Loucy (cell line): ENCODE measurements at regions not wholly inside any gene's neighbourhood (a gene's known extent, or its start where the extent isn't known, plus 50 kb on each side); places are given as distances from the start of the nearest gene placed in this dataset.

Experiments
- H2AFZ ChIP-seq: fragments of 200-600 bp; sonication (generic); 2 replicates; pipeline ENCODE4 v1.6.0; 2016; ENCODE audit warnings: antibody characterized with exemption, mild to moderate bottlenecking, low read length, moderate library complexity
- H3F3A ChIP-seq: fragments of 200-600 bp; 2 replicates; pipeline ENCODE4 v1.6.0; 2016; ENCODE audit warnings: antibody characterized with exemption, low read depth, mild to moderate bottlenecking
- H3K27me3 ChIP-seq: fragments of 200-600 bp; sonication (generic); 2 replicates; pipeline ENCODE4 v1.6.1; 2014; ENCODE audit warnings: low read length, mild to moderate bottlenecking; ENCODE audit not compliant: insufficient read depth, poor library complexity, severe bottlenecking
- H3K36me3 ChIP-seq: fragments of 200-600 bp; sonication (generic); 2 replicates; pipeline ENCODE4 v1.6.1; 2016; ENCODE audit warnings: low read length; ENCODE audit not compliant: insufficient read depth
- H3K4me1 ChIP-seq: fragments of 200-600 bp; sonication (generic); 2 replicates; pipeline ENCODE4 v1.5.1; 2014; ENCODE audit warnings: low read length, mild to moderate bottlenecking; ENCODE audit not compliant: insufficient read depth, poor library complexity, severe bottlenecking
- H3K4me2 ChIP-seq: fragments of 200-600 bp; sonication (generic); 2 replicates; pipeline ENCODE4 v1.6.0; 2014; ENCODE audit warnings: antibody characterized with exemption, low read length, low read depth, mild to moderate bottlenecking; ENCODE audit not compliant: poor library complexity, severe bottlenecking
- H3K4me3 ChIP-seq: fragments of 200-600 bp; sonication (generic); 2 replicates; pipeline ENCODE4 v1.5.1; 2014; ENCODE audit warnings: low read length, mild to moderate bottlenecking, mixed read lengths; ENCODE audit not compliant: poor library complexity, severe bottlenecking
- H3K79me2 ChIP-seq: fragments of 200-600 bp; sonication (generic); 2 replicates; pipeline ENCODE4 v1.6.1; 2014; ENCODE audit warnings: low read length; ENCODE audit not compliant: insufficient read depth
- H3K9ac ChIP-seq: fragments of 200-600 bp; sonication (generic); 2 replicates; pipeline ENCODE4 v1.6.0; 2014; ENCODE audit warnings: mild to moderate bottlenecking, low read depth, low read length, moderate library complexity; ENCODE audit not compliant: poor library complexity, severe bottlenecking
- H3K9me2 ChIP-seq: fragments of 200-600 bp; sonication (generic); replicated peaks from 2 replicates; pipeline ENCODE4 v1.6.1; 2016; ENCODE audit warnings: low read depth, low read length, mixed read lengths
- H3K9me3 ChIP-seq: fragments of 200-600 bp; sonication (generic); 2 replicates; pipeline ENCODE4 v1.6.1; 2014; ENCODE audit warnings: mild to moderate bottlenecking, antibody characterized with exemption, low read length, low read depth; ENCODE audit not compliant: insufficient read depth
- H4K20me1 ChIP-seq: fragments of 200-600 bp; sonication (generic); 2 replicates; pipeline ENCODE4 v1.6.0; 2014; ENCODE audit warnings: antibody characterized with exemption, low read length, mild to moderate bottlenecking; ENCODE audit not compliant: insufficient read depth, poor library complexity, severe bottlenecking
- EZH2phosphoT487 ChIP-seq: fragments of 200-600 bp; IDR thresholded peaks from 2 replicates; pipeline ENCODE4 v1.6.1; 2018; ENCODE audit warnings: antibody characterized with exemption, mild to moderate bottlenecking, moderate library complexity, borderline replicate concordance
- TF ChIP-seq, protein P1 (sequence below): fragments of 200-600 bp; sonication (generic); conservative IDR thresholded peaks from 2 replicates; pipeline ENCODE4 v1.5.1; 2014; ENCODE audit warnings: mild to moderate bottlenecking, antibody characterized with exemption, low read length

DNA sequence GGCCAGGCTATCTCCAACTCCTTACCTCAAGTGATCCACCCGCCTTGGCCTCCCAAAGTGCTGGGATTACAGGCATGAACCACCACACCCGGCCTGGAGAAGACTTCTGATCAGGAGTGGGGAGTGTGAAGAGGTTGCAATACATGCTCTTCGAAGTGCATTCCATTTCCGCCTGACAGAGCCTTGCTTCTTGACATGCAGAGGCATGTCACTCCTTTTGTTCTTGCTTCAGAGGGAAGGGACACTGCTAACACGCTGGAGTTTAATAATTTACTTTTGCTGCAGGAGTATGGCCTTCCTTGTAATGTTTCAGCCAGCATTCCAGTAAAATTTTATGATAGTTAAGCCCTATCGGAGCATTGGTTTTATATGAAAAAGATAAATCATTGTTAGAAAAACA lies 74.9 kb downstream of the SLC25A47 start:
- H3K4me2 ChIP-seq = no peak overlapping the region
- no peak overlapping the region for H3K9ac ChIP-seq
- no peaks in the 10 kb centered on the region for H3F3A ChIP-seq
- H3K9me3 ChIP-seq = no peaks in the 10 kb centered on the region
- no peak overlapping the region for H3K4me3 ChIP-seq
- H3K36me3 ChIP-seq = no peaks in the 10 kb centered on the region
- no peak overlapping the region for H2AFZ ChIP-seq
- no peaks in the 10 kb centered on the region for H3K9me2 ChIP-seq
- H4K20me1 ChIP-seq = no peaks in the 10 kb centered on the region
- H3K27me3 ChIP-seq = no peaks in the 10 kb centered on the region
- H3K4me1 ChIP-seq = peaks cover 37% of the 10 kb centered on the region
- TF ChIP-seq EZH2phosphoT487 = no peak
- TF ChIP-seq, protein P1, sequence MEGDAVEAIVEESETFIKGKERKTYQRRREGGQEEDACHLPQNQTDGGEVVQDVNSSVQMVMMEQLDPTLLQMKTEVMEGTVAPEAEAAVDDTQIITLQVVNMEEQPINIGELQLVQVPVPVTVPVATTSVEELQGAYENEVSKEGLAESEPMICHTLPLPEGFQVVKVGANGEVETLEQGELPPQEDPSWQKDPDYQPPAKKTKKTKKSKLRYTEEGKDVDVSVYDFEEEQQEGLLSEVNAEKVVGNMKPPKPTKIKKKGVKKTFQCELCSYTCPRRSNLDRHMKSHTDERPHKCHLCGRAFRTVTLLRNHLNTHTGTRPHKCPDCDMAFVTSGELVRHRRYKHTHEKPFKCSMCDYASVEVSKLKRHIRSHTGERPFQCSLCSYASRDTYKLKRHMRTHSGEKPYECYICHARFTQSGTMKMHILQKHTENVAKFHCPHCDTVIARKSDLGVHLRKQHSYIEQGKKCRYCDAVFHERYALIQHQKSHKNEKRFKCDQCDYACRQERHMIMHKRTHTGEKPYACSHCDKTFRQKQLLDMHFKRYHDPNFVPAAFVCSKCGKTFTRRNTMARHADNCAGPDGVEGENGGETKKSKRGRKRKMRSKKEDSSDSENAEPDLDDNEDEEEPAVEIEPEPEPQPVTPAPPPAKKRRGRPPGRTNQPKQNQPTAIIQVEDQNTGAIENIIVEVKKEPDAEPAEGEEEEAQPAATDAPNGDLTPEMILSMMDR = no peak
- H3K79me2 ChIP-seq = no peaks in the 10 kb centered on the region

DNA sequence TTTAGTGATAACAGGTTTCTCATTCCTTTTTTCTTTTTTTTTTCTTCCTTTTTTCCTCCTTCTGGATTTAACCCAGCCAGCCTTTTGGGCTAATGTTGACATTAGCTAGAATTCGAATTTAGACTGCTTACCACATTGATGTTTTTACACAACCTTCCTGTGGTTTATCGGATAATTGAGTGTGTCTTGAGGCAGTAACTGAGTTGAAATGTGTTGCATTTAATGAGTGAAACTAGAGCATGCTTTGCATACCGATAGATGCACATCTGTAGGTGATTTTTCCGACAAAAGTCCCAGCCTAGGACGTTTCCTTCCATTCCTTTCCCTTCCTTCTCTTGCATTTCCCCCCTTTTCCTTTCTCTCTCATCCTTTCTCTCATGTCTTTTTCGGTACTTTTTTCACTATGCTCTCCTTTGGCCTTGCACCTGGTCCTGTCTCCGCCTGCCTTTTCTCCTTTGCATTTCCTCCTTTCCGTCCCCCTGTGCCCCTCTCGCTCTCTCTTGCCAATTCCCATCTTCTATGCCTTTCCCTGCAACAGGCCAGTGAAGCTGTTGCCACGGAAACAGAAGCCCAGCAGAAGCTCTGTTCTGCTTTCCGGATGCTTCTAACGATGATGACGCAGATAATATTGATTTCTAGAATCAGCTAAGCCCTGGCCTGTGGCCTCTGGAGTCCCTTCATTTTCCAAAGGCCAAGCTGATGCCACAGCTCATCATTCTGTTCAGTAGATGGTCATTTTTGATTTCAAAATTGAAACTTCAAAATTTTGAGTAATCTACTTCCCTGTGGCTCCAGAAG lies 76.1 kb downstream of the SLC25A47 start:
- Histone ChIP-seq H4K20me1 (no peaks in the 10 kb centered on the region), H3K36me3 (no peaks in the 10 kb centered on the region), H3K9me2 (no peaks in the 10 kb centered on the region), H3K4me1 (peaks cover 46% of the 10 kb centered on the region), H3K9ac (no peak overlapping the region), H3K9me3 (no peaks in the 10 kb centered on the region), H3K27me3 (no peaks in the 10 kb centered on the region), H2AFZ (no peak overlapping the region), H3F3A (no peaks in the 10 kb centered on the region), H3K79me2 (no peaks in the 10 kb centered on the region), H3K4me2 (no peak overlapping the region), H3K4me3 (no peak overlapping the region)
- TF ChIP-seq, protein P1 = no peak
- TF ChIP-seq EZH2phosphoT487 = no peak

DNA sequence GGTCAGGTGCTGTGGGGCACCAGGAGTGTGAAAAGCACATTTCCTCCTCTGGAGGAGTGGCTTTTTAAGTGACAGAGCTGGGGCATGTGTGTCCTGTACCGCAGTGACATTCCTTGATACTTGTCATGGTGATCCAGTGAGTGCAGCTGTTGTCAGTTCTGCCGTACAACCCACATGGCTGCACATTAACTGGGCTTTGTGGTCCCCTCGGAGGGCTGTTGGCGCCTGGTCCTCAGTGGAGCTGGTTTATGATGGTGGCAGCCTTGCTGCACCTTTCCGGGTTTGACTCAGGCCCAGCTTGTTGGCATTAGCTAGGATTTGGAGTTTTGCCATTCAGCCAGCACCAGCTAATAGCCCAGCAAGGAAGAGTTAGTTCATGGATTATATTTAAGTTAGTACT lies 77.0 kb downstream of the SLC25A47 start:
- Histone ChIP-seq H3K4me2 (no peak overlapping the region), H2AFZ (no peak overlapping the region), H3K9ac (no peak overlapping the region), H3K9me2 (no peaks in the 10 kb centered on the region), H4K20me1 (no peaks in the 10 kb centered on the region), H3K4me3 (no peak overlapping the region), H3K79me2 (no peaks in the 10 kb centered on the region), H3K36me3 (no peaks in the 10 kb centered on the region), H3K27me3 (no peaks in the 10 kb centered on the region), H3K4me1 (peaks cover 53% of the 10 kb centered on the region), H3K9me3 (no peaks in the 10 kb centered on the region), H3F3A (no peaks in the 10 kb centered on the region)
- TF ChIP-seq, protein P1 = no peak
- no peak for TF ChIP-seq EZH2phosphoT487
